GM19351 (cell line): ENCODE measurements at regions not wholly inside any gene's neighbourhood (a gene's known extent, or its start where the extent isn't known, plus 50 kb on each side); places are given as distances from the start of the nearest gene placed in this dataset.
"Not testable (repeated sequence)": the region's sequence is repeated elsewhere in the genome, so short reads cannot be mapped to it uniquely, and the experiment has no call there.

ENCODE experiments used
- ATAC-seq: cut with Tn5 transposase; IDR thresholded peaks from one replicate; pipeline ENCODE4 v1.9.1; 2021; ENCODE audit warnings: mild to moderate bottlenecking, moderate library complexity; ENCODE audit not compliant: unreplicated experiment

DNA sequence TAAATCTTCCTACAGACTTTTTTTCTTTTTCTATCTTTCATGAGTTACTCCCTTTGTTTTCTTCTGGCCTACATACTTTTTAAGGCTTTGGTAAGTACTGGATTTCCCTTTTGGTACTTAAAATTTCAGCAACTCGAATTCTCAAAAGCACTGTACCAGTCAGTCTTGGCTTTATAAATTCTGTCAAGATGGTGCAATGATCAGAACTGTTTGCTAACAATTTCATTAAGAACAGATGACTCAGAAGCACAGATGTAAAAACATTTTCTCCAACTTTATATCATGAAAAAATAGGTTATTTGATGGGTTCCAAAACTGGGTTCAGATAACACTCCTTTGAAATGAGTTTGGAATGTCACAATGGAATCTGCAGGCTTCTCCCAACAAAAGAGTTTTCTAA lies 1961.8 kb upstream of the FLRT2 start:
- no peak for ATAC-seq

DNA sequence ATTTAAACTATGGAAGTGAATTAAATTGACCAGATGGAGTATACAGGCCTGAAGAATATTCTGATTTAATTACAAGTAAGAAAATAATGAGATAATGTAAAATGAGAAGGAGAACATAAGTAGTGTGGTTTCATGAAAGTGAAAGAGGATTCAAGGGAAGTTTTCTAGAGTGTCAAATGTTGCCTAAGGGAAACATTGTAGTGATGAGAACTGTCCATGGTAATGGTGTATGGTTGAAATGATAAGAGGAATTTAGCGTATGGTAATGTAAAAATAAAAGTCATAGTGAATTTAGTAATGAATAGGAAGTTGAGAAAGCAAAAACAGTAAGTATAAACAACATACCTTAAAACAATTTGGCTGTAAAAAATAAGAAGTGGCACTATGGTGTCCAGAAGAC lies 1954.6 kb upstream of the FLRT2 start:
- no peak for ATAC-seq

DNA sequence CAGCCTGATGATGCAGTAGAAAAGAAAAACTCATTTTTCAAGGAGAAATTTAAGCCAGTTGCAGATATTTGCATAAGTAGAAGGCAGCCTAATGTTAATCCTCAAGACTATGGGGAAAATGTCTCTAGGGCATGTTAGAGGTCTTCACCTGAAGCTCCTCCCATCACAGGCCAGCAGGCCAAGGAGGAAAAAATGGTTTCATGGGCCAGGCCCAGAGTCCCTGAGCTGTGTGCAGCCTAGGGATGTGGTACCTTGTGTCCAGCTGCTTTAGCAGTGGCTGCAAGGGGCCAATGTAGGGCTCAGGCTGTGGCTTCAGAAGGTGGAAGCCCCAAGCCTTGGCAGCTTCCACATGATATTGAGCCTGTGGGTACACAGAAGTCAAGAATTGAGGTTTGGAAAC lies 1946.7 kb upstream of the FLRT2 start:
- no peak for ATAC-seq

DNA sequence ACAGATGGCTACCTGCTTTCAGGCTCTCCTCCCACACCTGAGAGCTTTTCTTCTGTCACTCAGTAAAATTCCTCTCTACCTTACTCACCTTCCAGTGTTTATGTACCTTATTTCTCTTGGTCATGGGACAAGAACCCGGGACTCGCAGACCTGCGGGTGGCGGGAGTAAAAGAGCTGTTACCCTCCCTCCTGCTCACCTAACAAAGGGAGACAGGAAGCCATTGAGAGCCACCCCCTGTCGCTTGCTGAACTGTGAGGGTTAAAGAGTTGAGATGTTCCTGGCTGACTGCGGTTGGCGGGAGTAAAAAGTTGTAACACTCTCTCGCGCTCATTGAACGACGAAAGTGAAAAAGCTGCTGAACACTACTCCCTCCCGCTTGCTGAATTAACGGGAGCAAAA lies 1935.1 kb upstream of the FLRT2 start:
- ATAC-seq: no peak

DNA sequence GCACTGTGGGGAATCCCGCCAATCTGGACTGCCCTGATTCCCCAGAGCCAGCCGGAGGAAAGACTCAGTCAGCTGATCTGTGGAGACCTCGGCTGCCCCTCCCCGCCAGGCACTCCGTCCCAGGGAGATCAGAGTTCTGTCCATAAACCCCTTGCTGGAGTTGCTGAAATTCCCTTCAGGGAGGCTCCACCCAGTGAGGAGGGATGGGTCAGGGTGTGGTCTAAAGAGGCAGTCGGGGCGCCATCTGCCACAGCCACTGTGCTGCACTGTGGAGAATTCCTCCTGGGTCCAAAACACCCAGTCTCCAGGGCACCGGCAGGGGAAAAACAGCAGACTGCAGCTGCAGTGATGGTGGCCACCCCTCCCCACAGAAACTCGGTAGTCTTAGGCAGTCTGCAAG lies 1922.3 kb upstream of the FLRT2 start:
- no peak for ATAC-seq

DNA sequence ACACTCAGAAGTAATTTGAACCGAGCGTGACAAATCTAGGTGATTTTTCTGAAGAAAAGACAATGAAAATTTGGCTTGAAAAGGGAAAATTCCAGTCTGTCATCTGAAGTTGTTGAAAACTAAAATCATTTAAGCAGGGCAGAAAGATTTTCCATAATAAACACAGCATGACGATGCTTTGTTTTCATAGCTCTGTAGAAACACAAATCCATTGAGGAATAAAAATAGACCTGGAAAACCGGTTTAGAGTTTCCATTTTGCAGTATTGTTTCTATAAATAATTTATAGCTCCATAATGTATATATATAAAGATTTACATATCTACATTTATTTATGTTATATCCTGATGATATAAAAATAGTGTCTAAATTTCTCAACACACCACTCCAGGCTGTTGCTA lies 1918.5 kb upstream of the FLRT2 start:
- ATAC-seq: no peak

DNA sequence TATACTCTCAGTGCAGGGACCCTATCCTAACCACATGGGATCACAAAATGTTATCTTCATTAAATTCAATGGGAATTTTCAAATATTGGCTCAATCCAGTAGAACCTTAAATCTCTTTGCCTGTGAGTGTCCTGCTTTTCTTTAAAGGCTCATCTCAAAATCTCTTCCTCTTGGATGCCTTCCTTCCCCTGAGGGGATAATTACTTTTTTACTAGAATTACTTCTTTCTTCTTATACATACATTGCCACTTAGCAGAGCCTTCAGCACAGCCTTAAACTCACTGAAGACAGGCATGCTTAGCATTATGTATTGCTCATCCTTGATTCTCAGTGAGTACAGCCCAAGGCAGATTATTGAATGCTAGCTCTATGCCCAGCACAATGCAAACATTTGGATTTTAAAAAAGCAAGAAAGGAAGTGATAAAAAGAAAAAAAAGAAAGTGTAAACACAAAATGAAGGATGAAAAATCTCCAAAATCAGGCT lies 1918.0 kb upstream of the FLRT2 start:
- ATAC-seq: no peak

DNA sequence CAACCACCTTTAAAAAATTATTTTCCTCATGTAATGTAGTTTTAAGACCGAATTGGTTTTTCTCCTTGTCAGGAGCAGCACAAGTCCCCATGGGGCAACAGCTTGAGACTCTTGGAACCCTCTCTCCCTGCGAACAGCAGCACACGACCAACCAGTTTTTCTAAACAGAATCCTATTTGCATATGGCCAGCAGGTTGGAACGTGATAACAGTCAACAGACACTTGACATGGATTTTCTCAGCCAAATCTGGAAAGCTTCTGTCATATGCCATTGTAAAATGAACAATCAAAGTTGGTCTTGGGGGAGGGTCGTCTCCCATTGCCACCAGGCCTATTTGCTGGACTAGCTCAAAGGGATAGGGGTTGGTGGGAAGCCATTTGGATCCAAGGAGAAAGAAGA lies 1915.0 kb upstream of the FLRT2 start:
- ATAC-seq: no peak

DNA sequence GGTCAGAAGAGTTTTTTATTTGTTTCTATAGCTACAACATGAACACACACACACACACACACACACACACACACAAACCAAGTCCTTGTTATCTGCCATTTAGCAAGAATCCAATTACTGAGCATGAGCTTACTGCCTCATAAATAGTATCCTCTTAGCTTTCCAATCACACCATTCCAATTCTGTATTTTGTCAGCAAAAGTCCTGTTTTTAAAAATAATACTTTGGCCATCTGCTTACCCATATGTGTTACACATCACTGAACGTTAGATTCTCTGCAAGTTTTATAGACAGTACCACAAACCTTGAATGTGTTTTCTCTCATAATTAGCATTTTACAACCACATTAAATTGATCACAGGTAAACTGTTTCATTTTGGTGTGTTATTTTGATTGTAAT lies 1905.4 kb upstream of the FLRT2 start:
- no peak for ATAC-seq

DNA sequence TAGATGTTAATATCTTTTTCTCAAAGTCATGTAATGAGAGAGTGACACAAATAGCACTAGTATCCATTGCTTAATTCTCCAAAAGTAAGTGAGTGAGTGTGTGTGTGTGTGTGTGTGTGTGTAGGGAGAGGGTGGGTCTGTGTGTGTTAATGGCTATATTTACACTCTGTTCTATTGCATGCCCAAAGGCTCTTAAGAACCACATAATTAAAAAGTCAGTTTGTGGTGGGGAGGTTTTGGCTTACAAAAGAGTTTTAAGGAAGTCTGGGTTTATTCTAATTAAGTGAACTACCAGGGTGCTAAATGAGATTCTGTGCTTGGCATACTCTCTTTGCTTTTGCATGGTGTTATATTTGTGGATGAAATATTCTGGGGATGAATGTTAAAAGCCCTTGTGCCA lies 1897.6 kb upstream of the FLRT2 start:
- no peak for ATAC-seq

DNA sequence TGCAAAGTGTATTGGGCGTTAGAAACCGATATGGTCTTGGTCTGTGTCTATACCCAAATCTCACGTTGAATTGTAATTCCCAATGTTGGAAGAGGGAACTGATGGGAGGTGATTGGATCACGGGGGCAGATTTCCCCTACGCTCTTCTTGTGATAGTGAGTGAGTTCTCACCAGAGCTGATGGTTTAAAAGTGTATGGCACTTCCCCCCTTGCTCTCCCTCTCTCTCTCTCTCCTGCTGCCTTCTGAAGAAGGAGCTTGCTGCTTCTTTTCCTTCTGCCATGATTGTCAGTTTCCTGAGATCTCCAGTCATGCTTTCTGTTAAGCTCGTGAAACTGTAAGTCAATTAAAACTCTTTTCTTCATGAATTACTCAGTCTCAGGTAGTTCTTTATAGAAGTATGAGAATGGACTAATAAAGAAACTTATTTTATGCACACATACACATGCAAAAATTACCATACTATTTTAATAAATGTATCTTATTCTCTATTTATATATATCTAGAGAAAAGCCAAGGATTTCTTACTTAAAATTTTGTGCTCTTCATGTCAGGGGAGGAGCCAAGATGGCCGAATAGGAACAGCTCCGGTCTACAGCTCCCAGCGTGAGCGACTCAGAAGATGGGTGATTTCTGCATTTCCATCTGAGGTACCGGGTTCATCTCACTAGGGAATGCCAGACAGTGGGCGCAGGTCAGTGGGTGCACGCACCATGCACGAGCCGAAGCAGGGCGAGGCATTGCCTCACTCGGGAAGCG lies 1891.0 kb upstream of the FLRT2 start:
- ATAC-seq: no peak

DNA sequence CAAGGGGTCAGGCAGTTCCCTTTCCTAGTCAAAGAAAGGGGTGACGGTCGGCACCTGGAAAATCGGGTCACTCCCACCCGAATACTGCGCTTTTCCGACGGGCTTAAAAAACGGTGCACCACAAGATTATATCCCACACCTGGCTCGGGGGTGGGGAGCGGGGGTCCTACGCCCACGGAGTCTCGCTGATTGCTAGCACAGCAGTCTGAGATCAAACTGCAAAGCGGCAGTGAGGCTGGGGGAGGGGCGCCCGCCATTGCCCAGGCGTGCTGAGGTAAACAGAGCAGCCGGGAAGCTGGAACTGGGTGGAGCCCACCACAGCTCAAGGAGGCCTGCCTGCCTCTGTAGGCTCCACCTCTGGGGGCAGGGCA lies 1890.5 kb upstream of the FLRT2 start:
- not testable (repeated sequence) for ATAC-seq

DNA sequence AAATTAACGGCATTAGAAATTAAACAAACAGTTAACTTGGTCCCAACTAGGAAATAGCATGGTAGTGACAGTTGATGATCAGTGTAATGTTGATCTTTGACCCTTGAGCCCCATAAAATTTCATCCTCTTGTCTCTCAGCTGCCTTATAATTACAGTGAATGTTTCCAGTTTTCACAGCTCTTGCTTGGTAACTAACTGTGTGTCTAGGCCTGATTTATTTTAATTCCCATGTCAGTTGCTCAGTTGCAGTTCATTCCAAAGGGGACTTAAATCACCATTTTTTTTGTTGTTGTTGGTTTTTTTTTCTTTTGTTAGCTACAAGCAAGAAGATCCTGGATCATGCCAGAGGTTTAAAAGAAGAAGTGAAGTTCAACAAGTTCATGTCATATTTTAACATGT lies 1883.7 kb upstream of the FLRT2 start:
- no peak for ATAC-seq

DNA sequence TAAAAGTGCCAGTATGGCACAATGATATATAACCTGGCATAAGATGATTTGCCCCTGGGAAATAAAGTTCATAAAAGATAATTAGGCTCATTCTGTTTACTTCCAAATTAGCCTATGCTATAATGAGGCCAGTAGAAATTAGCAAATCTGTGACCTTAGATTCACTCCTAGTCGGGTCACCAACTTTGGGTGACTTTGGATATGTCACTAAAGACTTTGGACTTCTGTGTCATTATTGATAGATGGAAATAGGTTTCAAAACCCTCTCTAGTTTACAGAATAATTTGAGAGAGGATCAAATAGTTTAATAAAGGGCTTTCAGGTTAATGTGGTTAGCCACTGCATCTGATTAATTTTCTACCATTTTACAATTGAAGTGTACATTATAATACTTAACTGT lies 1869.3 kb upstream of the FLRT2 start:
- no peak for ATAC-seq

DNA sequence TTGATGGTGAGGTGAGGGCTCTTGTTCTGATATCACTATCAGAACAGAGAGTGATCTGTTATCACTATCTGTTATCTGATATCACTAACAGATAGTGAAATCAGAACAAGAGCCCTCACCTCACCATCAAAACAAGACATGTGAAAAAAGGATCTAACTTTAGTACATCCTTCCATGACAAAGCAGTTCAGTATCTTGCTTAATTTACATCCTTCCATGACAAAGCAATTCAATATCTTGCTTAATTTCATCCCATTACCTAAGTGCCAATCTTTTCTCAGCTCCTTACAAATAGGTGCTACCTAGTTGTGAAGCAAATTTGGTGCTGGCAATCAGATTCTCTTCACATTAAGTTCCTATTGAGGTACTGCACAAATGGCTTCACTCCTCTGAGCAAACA lies 1865.6 kb upstream of the FLRT2 start:
- no peak for ATAC-seq

DNA sequence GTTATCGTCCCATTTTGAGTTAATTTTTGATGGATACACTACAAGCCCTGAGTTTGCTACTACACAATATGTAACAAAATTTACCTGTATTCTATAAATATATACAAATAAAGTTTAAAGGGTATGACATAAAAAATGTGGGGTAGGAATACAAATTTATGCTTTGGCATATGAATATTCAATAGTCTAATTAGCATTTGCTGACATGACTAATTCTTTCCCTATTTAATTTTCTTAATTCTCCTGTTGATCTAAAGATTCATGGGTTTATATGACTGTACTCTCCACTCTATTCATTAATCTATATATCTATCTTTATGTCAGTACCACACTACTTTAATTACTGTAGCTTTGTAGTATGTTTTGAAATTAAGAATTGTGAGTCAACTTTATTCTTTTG lies 1840.7 kb upstream of the FLRT2 start:
- no peak for ATAC-seq

DNA sequence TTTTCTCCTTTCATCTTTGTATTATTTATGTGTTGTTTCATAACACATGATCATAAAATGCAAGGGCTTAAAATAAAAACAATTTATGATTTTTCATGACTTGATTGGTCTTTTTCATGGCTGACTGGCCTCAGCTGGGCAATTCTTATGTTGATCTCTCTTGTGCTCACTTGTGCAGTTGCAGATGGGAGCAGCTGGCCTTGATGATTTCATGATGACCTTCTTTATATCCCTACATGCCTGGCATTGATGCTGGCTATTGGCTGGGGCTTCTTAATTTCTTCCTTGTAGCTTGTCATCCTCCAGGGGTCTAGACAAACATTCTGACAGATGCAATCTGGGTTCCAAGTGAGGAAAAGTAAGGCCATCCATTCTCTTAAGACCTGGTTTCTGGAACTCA lies 1832.8 kb upstream of the FLRT2 start:
- ATAC-seq: no peak

DNA sequence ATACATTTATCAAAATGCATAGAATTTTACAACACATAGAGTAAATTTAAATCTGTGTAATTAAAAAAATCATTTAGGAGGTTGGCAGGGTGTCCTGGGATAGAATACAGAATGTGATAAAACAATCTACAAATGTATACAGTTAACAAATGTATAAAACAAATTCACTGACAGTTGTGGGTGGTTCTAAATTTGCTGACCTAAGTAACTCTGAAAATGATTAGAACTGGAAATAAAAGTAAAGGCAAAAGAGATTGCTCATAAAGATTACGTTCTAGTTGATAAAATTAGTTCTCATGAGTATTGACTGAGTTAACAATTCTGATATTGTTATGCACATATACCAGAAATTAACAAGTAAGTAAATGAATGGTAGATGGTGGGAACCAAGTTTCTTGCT lies 1827.3 kb upstream of the FLRT2 start:
- ATAC-seq: no peak

DNA sequence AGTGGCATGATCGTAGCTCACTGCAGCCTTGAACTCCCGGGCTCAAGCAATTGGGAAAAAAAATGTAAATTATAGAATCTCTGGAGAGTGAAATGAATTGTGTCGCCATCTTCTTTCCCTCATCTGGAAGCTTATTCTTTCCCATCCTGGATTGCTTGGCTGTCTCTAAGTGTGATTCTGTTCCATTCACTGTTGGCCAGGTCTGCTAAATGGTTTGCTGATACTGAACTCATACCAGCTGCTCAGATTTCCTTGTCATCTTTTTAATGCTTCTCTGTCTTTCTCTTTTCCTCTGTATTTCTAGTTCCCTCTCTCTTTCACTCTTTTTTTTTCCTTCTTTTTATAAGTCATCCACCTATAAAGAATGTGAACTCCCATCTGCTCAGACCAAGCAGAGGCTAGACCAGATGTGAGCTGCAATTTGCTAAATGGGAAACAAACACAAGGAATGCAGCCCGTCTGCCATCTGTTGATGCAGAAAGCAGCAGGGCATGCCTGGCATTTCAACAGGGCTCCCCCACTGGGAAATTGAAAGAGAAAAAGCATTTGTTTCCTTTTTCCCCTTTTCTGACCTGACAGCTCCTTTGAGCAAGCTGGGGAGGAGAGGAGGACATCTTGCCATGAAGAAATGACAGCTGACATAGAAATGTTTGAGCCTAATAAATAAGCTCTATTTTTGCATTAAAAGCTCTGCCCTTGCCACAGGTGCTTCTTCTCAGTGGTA lies 1823.6 kb upstream of the FLRT2 start:
- no peak for ATAC-seq

DNA sequence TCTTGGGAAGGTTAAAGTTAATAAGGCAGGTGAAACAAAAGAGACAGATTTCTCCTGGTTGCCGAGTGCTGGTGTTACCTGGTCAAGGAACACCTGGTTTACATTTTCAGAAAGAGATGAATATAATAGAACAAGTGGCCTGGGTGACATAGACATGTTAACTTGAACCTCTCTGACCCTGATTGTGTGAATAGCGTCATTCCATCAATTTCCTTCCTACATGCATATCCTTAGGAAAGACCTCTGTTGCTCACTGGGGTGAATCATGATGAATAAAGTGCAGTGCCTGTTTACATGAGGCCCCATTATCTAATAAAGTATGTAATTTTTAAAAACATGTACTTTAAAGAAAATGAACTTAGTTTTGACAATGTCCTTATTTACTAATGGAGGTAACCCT lies 1822.9 kb upstream of the FLRT2 start:
- ATAC-seq: no peak

DNA sequence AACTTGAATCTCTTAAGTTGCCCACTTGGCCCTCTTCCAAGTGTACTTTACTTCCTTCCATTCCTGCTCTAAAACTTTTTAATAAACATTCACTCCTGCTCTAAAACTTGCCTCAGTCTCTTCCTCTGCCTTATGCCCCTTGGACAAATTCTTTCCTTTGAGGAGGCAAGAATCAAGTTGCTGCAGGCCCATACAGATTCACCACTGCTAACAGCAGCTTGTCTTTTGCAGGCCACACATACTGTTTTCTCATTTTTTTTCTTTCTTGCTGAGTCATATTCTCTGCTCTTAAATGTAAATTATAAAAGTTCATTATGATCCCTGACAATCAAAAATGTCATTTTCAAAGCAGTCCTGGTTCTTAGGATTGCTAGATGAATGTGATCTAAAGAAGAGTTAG lies 1820.8 kb upstream of the FLRT2 start:
- ATAC-seq: no peak

DNA sequence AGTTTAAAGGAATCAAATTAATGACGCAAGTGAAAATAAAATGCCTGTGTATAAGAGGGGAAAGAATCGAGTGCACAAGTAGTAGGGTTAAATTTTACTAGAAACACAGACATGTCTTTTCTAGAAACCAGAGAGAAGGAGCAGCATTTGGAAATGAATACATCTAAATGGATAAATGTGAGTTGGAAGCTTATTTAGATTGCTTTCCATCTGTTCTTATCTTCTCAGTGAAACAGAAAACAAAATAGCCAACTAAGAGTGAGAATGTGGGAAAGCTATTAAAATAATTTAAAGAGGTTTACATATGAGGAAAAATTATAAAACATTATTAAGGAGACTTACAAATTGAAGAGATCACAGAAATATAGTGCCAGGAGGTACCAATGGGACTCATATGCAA lies 1818.9 kb upstream of the FLRT2 start:
- ATAC-seq: no peak
